NT2/D1 (cell line): ENCODE measurements at regions not wholly inside any gene's neighbourhood (a gene's known extent, or its start where the extent isn't known, plus 50 kb on each side); places are given as distances from the start of the nearest gene placed in this dataset.

ENCODE experiments used
- SUZ12 ChIP-seq: IDR thresholded peaks from 2 replicates; pipeline ENCODE4 v1.6.1; 2011; ENCODE audit not compliant: insufficient read length, insufficient read depth; ENCODE audit errors: extremely low read depth
- YY1 ChIP-seq: IDR thresholded peaks from 2 replicates; pipeline ENCODE4 v1.6.1; 2011; ENCODE audit not compliant: insufficient read length, insufficient read depth

DNA sequence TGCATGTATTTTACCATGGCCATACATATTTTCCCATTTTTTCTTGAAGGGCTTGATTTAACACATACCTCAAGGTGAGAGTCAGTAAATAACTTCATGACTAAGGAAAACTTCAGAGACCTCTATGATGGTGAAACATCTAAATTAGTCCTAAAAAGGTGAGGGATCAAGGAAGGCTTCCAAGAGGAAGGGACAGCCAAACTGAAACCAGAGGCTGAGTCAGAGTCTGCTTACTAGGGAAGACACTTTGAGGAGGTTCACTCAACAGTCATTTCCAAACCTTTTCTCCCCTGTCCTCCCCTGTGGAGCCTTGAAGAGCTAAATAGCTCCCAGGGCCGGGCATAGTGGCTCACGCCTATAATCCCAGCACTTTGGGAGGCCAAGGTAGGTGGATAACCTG is 206.6 kb downstream of the SHQ1 start:
- TF ChIP-seq SUZ12 (no peak), YY1 (no peak)
